ENCODE measurements at regions not wholly inside any gene's neighbourhood (a gene's known extent, or its start where the extent isn't known, plus 50 kb on each side); places are given as distances from the start of the nearest gene placed in this dataset.

DNA sequence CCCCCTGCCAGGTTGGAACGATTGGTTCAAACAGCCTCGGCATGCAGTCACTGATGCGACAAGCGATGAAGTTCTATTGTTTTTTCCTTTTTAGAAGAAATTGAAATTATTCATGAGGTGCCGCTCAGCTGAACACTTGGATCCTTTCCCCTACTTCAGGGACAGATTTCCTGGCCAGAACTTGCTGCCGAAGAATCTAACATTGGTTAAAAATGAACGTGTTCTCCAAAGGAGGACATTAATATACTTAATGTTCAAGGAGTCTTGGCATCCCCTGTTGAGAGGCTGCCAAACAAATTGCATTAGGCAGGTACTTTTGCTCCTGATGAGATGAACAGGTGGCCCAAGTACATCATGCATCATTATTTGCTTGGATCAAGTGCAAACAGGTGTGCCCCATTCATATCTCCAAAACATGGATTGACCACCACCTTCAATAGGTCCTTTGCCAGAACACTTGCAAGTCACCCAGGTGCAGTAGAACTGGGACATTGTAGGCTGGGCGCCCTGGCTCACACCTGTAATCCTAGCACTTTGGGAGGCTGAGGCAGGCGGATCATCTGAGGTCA is 437.2 kb downstream of the HAPSTR1 start:
- intact Hi-C loops (cut with DNase I; ENCODE audit: low total_unique reads): no loop called here
- H3K4me3 ChIP-seq: no peak overlapping the region
- no peak for DNase-seq (ENCODE audit: low spot score in 2 of 2)
- no peaks in the 10 kb centered on the region for H3K4me1 ChIP-seq
- H3K27me3 ChIP-seq: peaks cover 0 to 3% of the 10 kb centered on the region in 2 donors
- TF ChIP-seq POLR2AphosphoS5 (IDR thresholded peaks at IDR 0.05): no peak
- no peak for TF ChIP-seq POLR2A (IDR thresholded peaks at IDR 0.05)
- TF ChIP-seq, protein P1, sequence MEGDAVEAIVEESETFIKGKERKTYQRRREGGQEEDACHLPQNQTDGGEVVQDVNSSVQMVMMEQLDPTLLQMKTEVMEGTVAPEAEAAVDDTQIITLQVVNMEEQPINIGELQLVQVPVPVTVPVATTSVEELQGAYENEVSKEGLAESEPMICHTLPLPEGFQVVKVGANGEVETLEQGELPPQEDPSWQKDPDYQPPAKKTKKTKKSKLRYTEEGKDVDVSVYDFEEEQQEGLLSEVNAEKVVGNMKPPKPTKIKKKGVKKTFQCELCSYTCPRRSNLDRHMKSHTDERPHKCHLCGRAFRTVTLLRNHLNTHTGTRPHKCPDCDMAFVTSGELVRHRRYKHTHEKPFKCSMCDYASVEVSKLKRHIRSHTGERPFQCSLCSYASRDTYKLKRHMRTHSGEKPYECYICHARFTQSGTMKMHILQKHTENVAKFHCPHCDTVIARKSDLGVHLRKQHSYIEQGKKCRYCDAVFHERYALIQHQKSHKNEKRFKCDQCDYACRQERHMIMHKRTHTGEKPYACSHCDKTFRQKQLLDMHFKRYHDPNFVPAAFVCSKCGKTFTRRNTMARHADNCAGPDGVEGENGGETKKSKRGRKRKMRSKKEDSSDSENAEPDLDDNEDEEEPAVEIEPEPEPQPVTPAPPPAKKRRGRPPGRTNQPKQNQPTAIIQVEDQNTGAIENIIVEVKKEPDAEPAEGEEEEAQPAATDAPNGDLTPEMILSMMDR (IDR thresholded peaks at IDR 0.05): no peak
- no peak overlapping the region for H3K27ac ChIP-seq
- H3K36me3 ChIP-seq: no peaks in the 10 kb centered on the region
- peaks cover 0 to 3% of the 10 kb centered on the region in 2 donors for H3K9me3 ChIP-seq

DNA sequence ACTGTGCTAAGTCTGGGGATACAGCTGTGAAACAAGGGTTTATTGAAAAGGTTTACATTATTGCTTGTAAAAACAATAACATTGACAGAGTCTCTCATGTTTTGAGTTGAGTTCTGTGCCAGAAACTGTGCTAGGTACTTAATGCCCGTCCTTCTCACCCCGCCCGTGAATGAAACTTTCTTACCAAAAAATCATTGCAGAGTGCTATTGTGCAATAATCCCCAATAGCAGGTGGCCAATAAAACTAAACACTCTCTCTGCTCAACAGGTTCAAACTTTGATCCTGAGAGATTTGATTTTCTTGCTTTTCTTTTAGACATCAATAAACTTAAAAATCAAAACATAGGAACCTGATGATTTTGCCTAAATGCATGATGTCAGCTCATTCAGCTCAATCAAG is 441.6 kb downstream of the HAPSTR1 start:
- H3K27me3 ChIP-seq: peaks cover 0 to 3% of the 10 kb centered on the region in 2 donors
- no peak overlapping the region for H3K27ac ChIP-seq
- no peak overlapping the region for H3K4me3 ChIP-seq
- no peak for DNase-seq (ENCODE audit: low spot score in 2 of 2)
- peaks cover 0 to 3% of the 10 kb centered on the region in 2 donors for H3K9me3 ChIP-seq
- intact Hi-C loops (cut with DNase I; ENCODE audit: low total_unique reads): no loop called here
- no peaks in the 10 kb centered on the region for H3K36me3 ChIP-seq
- TF ChIP-seq, protein P1 (IDR thresholded peaks at IDR 0.05): no peak
- no peaks in the 10 kb centered on the region for H3K4me1 ChIP-seq

DNA sequence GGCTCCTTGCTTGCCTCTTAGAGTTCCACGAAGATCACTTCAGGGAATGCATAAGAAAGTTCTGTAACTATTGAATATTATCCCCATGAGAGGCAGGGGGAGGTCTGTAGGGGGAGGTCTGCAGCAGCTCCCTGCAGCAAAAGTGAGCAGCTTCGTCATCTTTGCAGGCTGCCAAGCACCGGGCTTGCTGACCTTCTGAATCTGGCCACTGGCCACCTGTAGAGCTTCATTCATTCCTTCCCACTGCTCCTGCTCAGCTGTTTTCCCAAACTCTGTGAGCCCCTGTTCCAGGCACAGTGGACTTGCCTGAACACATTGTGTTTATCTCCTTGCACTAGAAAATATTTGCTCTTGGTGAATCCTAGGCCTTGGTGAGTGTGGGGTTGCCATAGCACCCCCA is 443.3 kb downstream of the HAPSTR1 start:
- intact Hi-C loops (cut with DNase I; ENCODE audit: low total_unique reads): no loop called here
- TF ChIP-seq, protein P1 (IDR thresholded peaks at IDR 0.05): no peak
- TF ChIP-seq POLR2AphosphoS5 (IDR thresholded peaks at IDR 0.05) (no peak), POLR2A (IDR thresholded peaks at IDR 0.05) (no peak)

DNA sequence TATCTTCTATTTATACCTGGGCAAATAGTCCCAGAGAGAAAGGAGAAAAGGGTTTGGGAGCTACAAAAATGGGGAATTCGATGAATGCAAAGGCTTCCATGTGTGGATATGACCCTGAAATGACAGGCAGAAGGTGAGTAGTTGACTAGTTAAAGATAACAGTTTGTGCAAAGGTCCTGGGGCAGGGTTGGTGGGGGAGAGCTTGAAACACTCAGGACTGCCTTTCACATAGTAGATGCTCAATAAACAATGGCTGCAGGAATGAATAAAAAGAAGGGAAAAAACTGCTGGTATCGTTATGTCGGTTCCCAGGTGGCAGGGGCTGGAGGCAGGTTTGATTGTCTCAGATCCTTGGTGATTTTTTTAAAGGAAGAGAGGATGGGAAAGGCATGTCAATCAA is 445.5 kb downstream of the HAPSTR1 start:
- Histone ChIP-seq H3K9me3 (peaks cover 0 to 18% of the 10 kb centered on the region in 2 donors), H3K4me1 (no peaks in the 10 kb centered on the region), H3K36me3 (no peaks in the 10 kb centered on the region), H3K4me3 (no peak overlapping the region), H3K27me3 (no peaks in the 10 kb centered on the region), H3K27ac (no peak overlapping the region)
- intact Hi-C loops (cut with DNase I; ENCODE audit: low total_unique reads): no loop called here
- DNase-seq (ENCODE audit: low spot score in 2 of 2): no peak
- TF ChIP-seq, protein P1 (IDR thresholded peaks at IDR 0.05): no peak
- TF ChIP-seq POLR2AphosphoS5 (IDR thresholded peaks at IDR 0.05) (no peak), POLR2A (IDR thresholded peaks at IDR 0.05) (no peak)

More for the DNA sequence above, 443.3 kb downstream of the HAPSTR1 start:
- Histone ChIP-seq H3K36me3 (no peaks in the 10 kb centered on the region), H3K4me3 (no peak overlapping the region), H3K9me3 (peaks cover 0 to 18% of the 10 kb centered on the region in 2 donors), H3K27ac (no peak overlapping the region), H3K4me1 (no peaks in the 10 kb centered on the region), H3K27me3 (no peaks in the 10 kb centered on the region)
- no peak for DNase-seq (ENCODE audit: low spot score in 2 of 2)

DNA sequence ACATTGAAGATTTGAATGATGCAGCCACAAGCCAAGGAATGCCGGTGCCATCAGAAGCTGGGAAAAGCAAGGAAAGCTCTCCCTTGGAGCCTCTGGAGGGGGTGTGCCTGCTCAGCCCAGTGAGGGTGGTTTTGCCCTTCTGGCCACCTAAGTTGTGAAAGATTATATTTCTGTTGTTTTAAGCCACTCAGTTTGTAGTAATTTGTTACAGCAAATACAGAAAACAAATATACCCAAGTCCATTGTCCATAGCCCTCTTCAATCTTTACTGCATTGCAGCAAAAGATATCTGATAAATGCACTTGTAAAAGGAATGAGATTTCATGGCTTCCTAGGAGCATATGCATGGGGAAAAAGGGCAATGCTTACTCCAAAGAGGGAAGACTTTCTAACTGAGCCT is 447.9 kb downstream of the HAPSTR1 start:
- no peaks in the 10 kb centered on the region for H3K27me3 ChIP-seq
- H3K4me3 ChIP-seq: no peak overlapping the region
- intact Hi-C loops (cut with DNase I; ENCODE audit: low total_unique reads): no loop called here
- no peaks in the 10 kb centered on the region for H3K36me3 ChIP-seq
- DNase-seq (ENCODE audit: low spot score in 2 of 2): no peak
- no peaks in the 10 kb centered on the region for H3K4me1 ChIP-seq
- H3K27ac ChIP-seq: no peak overlapping the region
- TF ChIP-seq, protein P1 (IDR thresholded peaks at IDR 0.05): no peak
- peaks cover 0 to 15% of the 10 kb centered on the region in 2 donors for H3K9me3 ChIP-seq

All from breast epithelium (tissue), 4 donors.